NCI-H1105 (cell line): ENCODE measurements at regions not wholly inside any gene's neighbourhood (a gene's known extent, or its start where the extent isn't known, plus 50 kb on each side); places are given as distances from the start of the nearest gene placed in this dataset.

Experiments used
- DNase-seq: peaks from one replicate; lab custom pipeline; 2025; lab: John Stamatoyannopoulos, UW

- no peak for DNase-seq
Observed at GRCh38 chr20:24138951-24139350, 150.4 kb upstream of the GGTLC1 start.

- DNase-seq = no peak
Observed at GRCh38 chr20:24138196-24138857, 149.7 kb upstream of the GGTLC1 start.

GRCh38 chr20:24136659-24137246 is 148.2 kb upstream of the GGTLC1 start:
- no peak for DNase-seq

GRCh38 chr20:24135781-24136180 is 147.2 kb upstream of the GGTLC1 start:
- DNase-seq = no peak

- DNase-seq = no peak
Observed at GRCh38 chr20:24134930-24135329, 146.4 kb upstream of the GGTLC1 start.

GRCh38 chr20:24134284-24134683 is 145.7 kb upstream of the GGTLC1 start:
- no peak for DNase-seq

- no peak for DNase-seq
Observed at GRCh38 chr20:24132246-24132645, 143.7 kb upstream of the GGTLC1 start.

- no peak for DNase-seq
Observed at GRCh38 chr20:24131684-24132083, 143.1 kb upstream of the GGTLC1 start.

GRCh38 chr20:24131281-24131680 is 142.7 kb upstream of the GGTLC1 start:
- no peak for DNase-seq

GRCh38 chr20:24129641-24130040 is 141.1 kb upstream of the GGTLC1 start:
- no peak for DNase-seq

- DNase-seq = no peak
Observed at GRCh38 chr20:24124951-24125650, 136.5 kb upstream of the GGTLC1 start.

- DNase-seq = no peak
Observed at GRCh38 chr20:24124003-24124402, 135.4 kb upstream of the GGTLC1 start.

- no peak for DNase-seq
Observed at GRCh38 chr20:24118441-24119175, 130.0 kb upstream of the GGTLC1 start.

- no peak for DNase-seq
Observed at GRCh38 chr20:24118034-24118433, 129.5 kb upstream of the GGTLC1 start.

GRCh38 chr20:24117383-24117782 is 128.8 kb upstream of the GGTLC1 start:
- DNase-seq = no peak

- no peak for DNase-seq
Observed at GRCh38 chr20:24116611-24117010, 128.0 kb upstream of the GGTLC1 start.

GRCh38 chr20:24112360-24112759 is 123.8 kb upstream of the GGTLC1 start:
- DNase-seq = no peak

GRCh38 chr20:24111858-24112257 is 123.3 kb upstream of the GGTLC1 start:
- DNase-seq = no peak

- no peak for DNase-seq
Observed at GRCh38 chr20:24109537-24109936, 121.0 kb upstream of the GGTLC1 start.

GRCh38 chr20:24109008-24109407 is 120.4 kb upstream of the GGTLC1 start:
- no peak for DNase-seq

- no peak for DNase-seq
Observed at GRCh38 chr20:24108581-24108980, 120.0 kb upstream of the GGTLC1 start.

GRCh38 chr20:24106801-24107445 is 118.3 kb upstream of the GGTLC1 start:
- no peak for DNase-seq
